GM21723 (cell line): ENCODE measurements at regions not wholly inside any gene's neighbourhood (a gene's known extent, or its start where the extent isn't known, plus 50 kb on each side); places are given as distances from the start of the nearest gene placed in this dataset.

Experiments
- ATAC-seq: cut with Tn5 transposase; IDR thresholded peaks from one replicate; pipeline ENCODE4 v1.9.1; 2021; ENCODE audit warnings: mild to moderate bottlenecking, moderate library complexity; ENCODE audit not compliant: unreplicated experiment

DNA sequence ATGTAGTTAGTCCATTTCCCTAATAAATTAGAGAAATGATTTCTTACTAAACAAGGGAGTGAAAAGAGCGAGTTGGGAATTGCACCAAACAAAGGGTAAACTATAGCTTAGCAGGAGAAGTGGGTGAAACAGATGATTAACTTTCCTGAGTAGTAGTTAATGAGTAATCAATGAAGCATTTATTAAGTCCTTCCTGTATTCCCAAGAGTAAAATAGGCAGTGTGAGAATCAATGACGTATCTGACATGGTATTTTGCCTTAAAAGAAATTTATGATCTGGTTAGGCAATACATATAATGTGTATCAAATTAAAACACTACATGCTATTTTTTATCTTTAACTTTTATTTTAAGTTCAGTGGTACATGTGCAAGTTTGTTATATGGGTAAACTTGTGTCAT, 142.8 kb downstream of the KLF5 start:
- ATAC-seq, result no peak

DNA sequence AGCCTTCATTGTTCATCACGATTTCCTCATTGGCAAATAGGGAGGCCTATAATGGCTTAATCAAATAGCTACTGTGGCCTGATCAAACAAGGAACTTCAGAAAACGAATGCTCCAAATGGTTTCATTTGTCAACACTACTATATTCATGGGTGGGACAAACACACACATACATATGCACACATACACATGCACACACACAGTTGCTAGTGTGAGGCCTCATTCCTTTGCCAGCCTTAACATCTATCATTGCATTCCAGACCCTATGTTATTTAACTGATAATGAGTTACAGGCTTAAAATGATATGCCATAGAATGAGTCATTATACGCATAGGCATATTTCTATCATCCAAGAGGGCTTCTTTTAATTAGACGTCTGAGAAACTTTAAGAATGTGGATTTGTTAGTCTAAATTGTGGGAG, 140.2 kb downstream of the KLF5 start:
- no peak for ATAC-seq

DNA sequence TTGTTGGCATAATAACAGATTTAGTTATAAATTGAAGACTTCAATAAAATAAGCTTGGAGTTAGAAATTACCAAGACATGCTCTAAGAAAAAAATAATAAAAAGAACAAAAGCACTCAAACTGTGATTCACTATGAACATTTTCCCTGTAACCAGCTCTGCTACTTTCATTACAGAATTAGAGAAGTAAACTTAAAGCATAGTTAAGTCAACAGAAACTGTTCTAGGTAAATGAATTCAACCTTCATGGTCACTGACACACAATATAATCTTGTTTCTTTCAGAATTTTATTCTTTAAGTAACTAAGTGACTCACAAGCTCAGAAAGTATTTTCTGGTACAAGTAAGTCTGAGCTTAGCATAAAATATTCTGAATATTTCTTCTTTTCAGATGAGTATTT, 136.3 kb downstream of the KLF5 start:
- ATAC-seq, result no peak

DNA sequence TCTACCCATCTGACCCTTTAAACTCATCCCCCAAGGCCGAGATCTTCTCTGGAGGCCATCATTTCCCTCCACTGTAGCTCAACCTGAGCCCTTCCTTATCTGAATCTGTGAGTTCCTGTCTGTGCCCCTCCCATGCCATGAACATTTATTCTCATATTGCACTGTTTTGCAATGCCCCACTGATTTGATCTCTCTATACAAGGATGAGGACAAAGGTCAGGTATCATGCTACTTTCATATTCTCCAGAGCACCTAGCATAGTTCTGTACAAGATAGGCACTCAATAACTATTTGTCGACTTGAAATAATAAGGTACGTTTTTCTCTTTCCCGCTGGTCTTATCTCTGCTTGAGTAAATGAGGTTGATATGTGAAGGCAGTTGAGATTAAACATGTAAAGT, 135.5 kb downstream of the KLF5 start:
- no peak for ATAC-seq

DNA sequence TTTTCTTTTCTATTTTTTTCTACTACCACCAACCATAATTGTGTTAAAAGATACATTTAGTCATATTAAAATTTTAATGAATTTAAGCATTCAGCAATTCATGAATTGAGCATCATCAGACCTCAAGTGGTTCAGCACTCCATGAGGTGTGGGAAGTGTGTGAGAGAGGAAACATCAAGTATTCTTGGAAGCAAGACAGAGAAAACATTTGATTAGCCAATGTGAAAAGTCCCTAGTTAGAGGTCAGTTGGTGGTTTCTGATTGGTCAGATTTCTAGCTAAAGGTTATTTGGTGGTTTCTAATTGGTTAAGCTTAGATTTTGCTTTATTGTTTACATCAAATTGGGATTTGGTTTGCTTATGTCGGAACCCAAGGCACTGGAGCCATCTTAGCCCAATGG, 134.7 kb downstream of the KLF5 start:
- no peak for ATAC-seq

DNA sequence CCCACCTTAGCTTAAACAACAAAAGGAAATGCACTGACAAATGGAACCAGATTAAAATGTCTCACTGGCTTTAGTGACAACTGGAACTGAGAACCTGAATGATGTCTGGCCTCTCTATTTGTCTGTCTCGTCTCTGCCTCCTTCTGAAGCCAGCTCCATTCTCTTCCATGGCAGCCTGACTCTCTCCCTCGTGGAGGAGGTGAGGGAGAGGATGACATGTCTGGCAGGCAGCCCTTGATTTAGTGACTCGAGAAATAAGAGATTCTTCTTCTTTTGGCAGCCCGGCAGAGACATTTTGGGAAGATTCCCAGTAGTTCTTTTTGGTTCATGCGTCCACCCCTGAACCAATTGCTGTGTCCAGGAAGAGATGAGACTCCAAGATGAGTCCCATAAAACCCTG, 131.7 kb downstream of the KLF5 start:
- ATAC-seq, result no peak

DNA sequence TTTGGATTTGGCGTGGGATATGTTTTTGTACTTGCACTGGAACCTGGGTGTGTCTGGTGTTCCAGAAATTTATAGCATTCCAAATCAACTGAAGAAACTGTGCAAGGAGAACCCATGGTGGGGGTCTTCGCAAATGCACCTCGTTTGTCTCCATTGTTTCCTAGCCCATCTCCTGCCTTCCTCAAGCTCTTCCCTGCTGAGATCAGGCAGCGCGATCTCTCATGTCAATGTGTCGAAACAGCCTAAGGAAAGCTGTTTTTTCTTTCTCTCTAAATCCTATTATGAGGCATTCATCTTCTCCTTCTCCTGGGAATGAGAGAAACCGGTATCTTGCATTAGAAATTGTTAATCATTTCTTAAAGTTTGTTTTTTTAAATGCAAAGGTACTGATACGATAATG, 131.0 kb downstream of the KLF5 start:
- no peak for ATAC-seq

DNA sequence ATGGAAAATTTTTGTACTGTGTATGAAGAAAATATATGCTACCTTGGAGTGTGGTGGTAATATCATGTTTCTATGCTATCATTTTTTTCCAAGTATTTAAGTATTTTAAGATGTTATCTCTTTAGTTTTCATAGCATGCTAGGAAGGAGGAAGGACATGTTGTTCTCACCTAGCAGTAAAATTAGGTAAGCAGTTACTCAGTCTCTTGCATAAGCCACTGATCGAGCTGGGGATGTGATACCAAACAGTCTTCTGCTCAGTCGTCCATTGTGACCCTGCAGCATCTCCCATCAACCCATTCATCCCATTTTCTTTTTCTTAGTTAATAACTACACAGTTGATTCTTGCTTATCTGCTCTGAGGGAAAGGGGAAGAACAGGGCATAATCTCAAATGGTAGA, 130.6 kb downstream of the KLF5 start:
- ATAC-seq, result no peak

DNA sequence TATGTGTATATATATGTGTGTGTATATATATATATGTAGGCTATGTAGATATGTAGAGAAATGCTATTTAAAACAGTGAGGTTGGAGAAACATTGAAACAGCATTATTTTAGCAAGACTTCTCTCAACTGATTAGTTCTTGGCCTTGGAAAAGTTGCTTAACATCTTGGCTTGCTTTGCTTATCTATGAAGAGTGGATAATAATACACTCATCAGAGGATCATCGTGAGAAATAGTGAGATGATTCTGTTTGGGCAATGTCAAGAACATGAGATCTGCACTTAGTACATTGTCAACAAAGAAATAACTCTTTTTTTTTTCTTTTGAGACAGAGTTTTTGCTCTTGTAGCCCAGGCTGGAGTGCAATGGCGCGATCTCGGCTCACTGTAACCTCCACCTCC, 128.3 kb downstream of the KLF5 start:
- ATAC-seq, result no peak

DNA sequence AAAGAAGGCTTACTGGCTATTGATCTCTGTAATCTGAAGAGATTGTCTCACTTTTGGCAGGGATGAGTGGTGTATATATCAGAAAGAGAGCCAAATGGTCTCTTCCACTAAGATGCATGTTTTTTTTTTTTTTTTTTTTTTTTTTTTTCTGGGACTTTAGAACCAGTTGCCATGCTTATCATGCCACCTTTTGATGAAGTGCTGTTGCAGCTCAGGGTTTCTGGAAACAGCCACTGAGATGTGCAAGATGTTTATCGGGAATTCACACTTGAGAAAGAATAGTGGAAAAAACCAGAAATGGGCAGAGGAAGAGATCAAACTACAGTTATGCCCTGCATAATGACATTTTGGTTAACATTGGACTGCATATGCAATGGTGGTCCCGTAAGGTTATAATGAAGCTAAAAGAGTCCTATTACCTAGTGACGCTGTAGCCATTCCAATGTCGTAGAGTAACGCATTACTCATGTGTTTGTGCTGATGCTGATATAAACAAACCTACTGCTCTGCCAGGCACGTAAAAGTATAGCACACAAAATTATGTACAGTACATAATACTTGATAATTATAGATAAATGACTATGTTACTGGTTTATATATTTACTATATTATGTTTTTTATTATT, 121.0 kb downstream of the KLF5 start:
- ATAC-seq, result no peak

DNA sequence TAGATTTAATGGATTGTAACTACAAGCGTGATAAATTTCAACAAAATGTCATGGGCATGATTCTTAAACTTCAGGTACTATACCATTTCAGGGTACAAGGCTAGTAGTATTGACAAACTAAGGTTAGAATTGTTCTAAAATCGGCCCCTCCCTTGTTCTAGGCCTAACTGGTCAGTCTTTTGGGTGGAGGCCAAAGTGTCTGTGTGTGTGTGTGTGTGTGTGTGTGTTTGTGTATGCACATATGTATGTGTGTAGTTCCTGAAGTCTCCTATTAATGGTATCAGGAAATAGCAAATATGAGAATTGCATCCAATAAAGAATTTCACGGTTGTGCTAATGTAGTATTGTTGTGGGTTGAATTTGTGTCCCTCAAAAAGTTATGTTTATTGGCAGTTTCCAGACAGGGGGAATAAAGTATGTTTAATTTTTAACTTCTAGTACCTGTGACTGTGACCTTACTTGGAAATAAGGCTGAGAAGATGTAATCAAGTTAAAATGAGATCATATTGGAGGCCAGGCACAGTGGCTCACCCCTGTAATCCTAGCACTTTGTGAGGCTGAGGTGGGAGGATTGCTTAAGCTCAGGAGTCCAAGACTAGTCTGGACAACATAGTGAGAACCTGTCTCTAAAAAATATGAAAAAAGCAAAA, 119.2 kb downstream of the KLF5 start:
- ATAC-seq, result no peak

DNA sequence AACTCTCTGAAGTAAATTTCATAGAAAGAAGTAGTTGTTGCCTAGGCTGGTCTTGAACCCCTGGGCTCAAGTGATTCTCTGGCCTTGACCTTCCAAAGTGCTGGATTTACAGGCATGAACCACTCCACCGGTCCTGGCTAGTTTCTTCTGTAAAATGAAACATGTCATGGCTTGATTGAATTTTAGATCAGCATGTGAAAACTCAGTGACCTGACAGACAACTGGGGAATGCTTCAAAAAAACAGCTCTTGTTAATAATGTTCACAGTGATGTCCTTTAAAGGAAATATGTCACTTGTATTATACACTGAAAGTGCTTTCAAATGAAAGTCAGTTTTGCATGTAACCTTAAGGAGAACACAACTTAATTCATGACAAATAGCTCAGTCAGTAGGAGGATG, 118.2 kb downstream of the KLF5 start:
- ATAC-seq, result no peak

DNA sequence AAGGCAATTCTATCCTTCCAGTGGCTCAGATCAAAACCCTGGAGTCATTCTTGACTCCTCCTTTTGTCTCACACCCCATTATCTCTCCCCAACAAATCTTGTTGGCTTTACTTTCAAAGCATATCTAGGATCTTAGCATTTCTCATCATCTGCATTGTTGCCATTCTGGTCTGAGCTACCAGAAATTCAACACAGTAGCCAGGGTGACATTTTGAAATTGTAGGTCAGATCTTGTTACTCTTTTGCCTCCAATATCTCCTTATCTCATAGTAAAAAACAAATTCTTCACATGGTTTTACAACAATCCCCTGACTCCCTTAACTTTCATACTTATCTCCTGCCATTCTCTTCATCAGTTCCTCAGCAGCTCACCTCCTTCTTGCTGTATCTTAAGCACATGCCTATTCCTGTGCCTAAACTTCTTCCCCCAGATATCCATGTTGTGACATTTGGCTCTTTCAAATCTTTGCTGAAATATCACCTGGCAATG, 115.8 kb downstream of the KLF5 start:
- ATAC-seq, result no peak

DNA sequence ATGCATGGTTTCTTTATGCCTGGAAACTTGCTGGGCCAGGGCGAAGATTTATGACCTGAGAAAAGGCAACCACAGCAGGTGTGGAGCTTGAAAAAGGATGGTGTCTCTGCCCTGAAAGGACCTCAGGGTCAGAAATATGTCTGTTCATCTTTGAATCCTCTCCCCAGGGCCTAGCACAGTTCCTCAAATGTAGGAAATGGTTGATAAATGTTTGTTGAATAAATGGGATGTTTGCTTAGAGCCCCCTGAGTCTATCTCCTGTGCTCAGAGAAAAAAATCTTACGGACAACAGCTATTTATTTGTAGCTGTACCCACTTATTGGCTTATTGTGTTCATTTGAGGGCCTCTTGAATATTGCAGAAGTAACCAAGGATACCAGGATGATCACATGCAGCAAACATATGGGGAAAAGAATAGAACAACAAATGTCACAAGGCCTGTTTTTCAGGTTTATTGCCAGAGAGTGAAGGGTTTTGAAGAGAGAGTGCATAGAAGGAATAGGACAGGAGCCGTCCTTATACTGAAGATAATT, 114.5 kb downstream of the KLF5 start:
- no peak for ATAC-seq

DNA sequence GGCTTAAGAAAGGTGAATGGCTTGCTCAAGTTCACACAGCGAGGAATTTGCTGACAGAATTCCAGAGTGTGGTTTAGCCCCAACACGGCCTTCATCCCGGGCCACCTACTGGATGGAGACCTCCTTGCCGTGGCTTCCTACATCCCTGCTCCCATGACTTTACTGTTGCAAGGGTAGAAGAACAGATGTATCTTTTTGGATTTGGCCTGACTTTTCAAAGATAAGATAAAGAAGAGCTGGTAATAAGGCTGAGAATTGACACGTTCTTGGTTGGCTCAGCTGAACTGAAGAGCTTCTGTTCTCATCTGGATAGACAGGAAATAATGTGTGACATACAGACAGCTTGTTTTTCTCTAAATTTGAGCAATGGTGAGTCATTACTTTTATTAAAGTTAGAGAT, 113.1 kb downstream of the KLF5 start:
- no peak for ATAC-seq

DNA sequence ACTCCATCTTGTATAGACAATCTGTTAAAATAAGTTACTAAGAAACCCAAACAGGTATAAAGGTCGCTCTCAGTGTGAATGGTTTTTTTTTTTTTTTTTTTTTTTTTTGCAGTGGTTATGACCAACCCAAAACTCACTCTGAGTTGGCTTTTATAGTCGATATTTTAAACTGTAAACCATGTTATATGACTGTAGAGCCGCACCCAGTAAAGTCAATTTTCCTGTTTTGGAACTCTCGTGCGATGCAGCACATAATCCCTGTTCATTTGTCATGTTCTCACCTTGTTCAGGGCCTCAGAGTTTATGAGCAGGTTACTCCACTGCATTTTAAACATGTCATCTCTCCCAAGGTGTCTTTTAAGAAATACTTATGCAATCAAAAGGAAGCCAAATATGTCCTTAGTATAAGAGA, 112.5 kb downstream of the KLF5 start:
- ATAC-seq, result no peak

DNA sequence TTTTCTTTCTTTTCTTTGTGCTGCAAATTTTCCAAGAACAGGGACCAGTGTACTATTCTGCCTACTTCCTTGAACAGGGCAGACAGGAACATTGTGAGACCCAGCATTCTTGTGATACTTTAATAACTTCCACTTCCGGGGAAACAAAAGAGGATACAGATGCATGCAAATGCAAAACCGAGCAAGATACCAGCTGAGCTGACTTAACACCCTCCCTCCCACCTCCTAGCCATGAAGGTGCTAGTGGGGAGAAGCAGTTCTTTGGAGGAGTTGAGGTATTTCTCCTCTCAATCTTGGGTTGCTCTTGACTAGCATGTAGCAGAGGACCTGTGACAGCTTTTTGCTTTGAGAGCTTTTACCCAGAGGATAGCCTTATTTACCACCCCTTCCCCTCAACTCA, 111.2 kb downstream of the KLF5 start:
- no peak for ATAC-seq

DNA sequence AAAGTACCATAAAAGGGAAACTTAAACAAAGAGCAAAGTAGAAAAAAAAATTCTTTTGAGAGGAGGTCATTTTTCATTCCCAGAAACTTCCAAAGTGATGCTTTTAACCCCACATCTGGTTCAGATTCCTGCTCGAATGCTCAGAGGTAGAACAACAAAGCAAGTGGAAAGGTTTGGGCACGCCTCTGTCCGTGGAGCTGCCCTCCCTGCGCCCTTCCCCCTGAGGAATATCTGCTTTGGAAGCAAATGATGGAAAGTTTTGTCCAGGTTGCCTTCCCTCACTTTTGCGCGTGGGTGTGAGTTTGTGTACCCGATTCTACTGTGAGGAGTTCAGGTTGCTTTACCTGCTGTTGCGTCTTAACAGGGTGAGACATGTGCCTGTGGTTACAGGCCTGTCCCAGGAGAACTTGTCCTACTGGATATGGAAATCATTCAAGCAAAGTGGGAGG, 110.2 kb downstream of the KLF5 start:
- no peak for ATAC-seq

DNA sequence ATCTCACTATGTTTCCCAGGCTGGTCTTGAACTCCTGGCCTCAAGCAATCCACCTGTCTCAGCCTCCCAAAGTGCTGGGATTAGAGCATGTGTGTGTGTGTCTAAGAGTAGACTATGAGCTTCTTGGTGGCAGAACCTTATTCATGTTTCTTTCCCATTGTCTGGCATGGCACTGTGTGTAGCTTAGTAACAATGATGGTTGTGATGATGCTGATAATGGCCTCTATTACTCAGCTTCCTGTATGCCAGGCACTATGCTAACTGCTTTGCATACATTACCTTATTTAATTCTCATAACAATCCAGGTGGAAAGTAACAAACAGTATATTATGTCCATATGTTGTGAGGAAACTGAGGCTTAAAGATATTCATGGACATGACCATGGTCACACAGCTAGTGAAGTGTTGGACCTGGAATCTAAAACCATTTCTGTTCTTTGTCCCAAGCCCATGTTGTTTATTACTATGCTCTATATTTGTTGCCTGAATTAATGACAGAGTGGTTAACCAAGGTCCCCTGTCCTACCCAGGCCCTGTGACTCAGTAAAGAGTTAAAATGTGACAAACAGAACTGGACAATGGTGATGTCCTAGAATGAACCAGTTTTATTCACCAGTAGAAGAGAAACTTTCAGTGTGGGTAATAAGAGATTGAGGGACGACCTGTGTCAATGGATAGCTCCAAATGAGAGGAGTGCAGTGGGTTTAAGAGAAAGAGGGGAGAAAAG, 109.6 kb downstream of the KLF5 start:
- ATAC-seq, result no peak

DNA sequence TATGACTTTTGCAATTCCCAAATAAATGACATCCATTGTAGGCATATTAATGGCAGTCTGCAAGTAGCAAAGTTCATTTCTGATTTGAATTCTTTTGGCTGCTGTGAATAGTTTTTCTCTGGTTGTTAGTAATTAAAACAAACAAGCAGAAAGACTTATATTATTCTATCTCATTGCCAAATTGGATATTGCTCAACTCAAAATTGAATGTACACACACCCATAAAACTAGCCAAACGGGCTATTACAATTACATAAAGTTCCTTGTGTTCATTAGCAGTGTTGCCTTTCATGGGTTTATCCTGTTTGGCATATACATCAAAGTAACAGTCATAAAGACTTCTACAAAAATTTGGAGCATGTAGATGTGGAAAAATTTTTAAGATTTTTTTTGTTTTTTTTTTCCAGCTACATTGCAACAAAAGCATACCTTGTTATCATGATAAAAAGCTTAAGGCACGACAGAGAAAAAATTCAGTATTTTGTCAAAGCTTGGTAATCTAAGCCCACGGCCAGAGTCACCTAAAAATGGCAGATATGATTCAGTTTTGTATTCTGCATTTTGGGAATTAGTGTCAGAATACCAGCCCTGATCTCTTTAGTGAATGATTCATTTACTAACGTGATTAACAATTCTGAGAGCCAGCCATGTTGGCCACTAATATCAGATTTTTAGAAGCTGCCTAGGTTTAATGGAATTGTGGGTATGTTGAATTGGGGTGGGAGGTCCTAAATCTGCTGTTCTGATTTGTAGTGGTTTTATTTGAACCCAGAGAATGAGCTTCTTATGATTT, 108.4 kb downstream of the KLF5 start:
- ATAC-seq, result no peak

DNA sequence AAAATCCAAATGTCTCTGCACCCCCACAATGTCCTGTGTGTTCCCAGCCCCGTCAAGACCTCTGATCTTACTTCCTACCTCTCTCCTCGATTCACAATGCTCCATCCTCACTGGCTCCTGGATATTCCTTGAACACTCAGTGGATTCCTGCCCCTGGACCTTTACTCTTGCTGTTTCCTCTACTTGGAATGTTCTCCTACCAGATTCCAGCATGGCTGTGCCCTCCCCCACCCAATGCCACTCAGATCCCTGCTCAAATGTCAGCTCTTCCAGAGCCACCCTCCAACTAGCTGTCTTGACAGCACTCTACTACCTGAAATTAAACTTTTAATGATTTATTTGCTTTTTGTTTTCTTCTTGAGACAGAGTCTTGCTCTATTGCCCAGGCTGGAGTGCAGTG, 107.4 kb downstream of the KLF5 start:
- no peak for ATAC-seq
